Fibroblast of mammary gland (primary cell): ENCODE measurements at regions not wholly inside any gene's neighbourhood (a gene's known extent, or its start where the extent isn't known, plus 50 kb on each side); places are given as distances from the start of the nearest gene placed in this dataset.

Experiments
- DNase-seq: peaks from one replicate; pipeline ENCODE4 v3.0.0-alpha.2; 2010; ENCODE audit warnings: low read depth
- H3K4me3 ChIP-seq: 2 replicates; pipeline ENCODE4 v1.5.1; 2011; ENCODE audit warnings: low read depth, mild to moderate bottlenecking, low read length, moderate library complexity; ENCODE audit not compliant: control insufficient read depth
- TF ChIP-seq, protein P1 (sequence below): conservative IDR thresholded peaks from 2 replicates; pipeline ENCODE4 v1.5.1; 2011; ENCODE audit warnings: low read depth, low read length, inconsistent platforms; ENCODE audit not compliant: control insufficient read depth, insufficient read depth

DNA sequence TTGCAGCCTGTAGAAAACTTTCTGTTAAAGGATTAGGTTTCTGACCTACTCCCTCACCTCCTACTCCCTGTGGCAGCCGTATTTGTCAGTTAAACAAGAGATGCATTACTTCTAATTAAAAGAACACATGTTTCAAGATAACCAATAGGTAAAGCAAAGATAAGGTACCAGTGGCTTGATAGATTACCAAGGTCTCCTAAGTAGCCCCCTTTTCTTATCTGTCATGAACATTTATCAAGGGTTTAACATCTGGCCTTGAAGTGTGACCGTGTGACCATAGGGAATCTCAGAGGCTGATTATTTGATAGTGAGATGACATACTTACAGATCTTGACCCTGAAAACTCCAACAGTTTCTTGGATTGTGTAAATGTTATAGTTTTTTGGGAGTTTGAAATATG is 764.0 kb upstream of the EDIL3 start:
- no peak overlapping the region for H3K4me3 ChIP-seq
- DNase-seq: no peak
- TF ChIP-seq, protein P1, sequence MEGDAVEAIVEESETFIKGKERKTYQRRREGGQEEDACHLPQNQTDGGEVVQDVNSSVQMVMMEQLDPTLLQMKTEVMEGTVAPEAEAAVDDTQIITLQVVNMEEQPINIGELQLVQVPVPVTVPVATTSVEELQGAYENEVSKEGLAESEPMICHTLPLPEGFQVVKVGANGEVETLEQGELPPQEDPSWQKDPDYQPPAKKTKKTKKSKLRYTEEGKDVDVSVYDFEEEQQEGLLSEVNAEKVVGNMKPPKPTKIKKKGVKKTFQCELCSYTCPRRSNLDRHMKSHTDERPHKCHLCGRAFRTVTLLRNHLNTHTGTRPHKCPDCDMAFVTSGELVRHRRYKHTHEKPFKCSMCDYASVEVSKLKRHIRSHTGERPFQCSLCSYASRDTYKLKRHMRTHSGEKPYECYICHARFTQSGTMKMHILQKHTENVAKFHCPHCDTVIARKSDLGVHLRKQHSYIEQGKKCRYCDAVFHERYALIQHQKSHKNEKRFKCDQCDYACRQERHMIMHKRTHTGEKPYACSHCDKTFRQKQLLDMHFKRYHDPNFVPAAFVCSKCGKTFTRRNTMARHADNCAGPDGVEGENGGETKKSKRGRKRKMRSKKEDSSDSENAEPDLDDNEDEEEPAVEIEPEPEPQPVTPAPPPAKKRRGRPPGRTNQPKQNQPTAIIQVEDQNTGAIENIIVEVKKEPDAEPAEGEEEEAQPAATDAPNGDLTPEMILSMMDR: no peak

GRCh38 chr5:85159395-85159794 is 774.7 kb upstream of the EDIL3 start:
- DNase-seq: no peak
- TF ChIP-seq, protein P1: no peak
- no peak overlapping the region for H3K4me3 ChIP-seq

DNA sequence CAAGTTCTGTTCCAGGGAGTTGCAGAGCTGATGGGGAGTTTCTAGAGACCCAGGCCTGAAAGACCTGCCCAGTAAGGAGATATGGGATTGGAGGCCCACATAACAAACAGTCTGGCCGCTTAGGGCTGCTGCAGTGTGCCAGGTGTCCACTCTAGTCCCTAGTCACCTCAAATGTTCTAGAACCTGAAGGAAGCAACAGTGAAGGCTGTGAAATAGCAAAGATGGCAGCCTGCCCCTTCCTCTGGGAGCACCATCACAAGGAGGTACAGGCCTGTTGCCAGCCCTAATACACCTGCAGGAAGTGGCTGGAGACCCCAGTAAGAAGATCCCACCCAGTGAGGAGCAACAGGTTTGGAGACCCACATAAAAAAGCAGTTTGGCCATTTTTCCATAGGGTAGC is 783.8 kb upstream of the EDIL3 start:
- no peak for DNase-seq
- no peak overlapping the region for H3K4me3 ChIP-seq
- TF ChIP-seq, protein P1: no peak

DNA sequence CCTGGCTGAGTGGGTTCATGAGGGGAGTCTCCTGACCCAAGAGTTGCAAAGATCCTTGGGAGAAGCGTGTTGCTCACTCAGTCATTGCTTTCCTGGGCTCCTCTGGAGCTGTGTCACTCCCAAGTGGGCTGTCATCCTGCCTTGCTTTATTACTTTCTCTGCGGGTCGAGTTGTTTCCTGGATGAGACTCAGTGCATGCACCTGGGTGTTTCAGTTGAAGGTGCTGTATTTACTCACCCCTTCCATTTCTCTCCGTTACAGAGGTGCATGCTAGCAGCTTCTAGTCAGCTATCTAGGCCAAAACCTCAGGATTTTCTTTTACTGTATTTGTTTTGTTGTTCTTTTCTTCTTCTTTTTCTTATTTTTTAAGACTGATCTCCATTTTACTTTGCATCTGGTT is 785.5 kb upstream of the EDIL3 start:
- no peak overlapping the region for H3K4me3 ChIP-seq
- TF ChIP-seq, protein P1: no peak
- no peak for DNase-seq

DNA sequence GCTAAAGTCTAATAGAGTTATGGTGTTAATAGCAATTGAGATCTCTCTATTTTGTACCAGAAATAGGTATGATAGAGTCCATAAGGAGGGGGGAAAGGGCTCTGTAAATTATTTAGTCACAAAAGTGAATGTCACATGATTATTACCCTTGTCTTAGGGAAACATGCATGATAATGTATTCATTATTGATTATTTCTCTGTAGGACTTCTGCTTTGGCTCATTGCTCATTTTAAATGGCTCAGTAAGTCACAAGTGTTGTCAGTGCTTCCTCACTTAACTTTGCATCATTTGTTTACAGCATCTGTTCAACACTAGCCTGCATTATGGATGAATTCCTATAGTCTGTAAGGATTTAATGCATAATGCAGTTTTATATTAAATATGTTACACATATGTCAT is 788.8 kb upstream of the EDIL3 start:
- DNase-seq: no peak
- TF ChIP-seq, protein P1: no peak
- no peak overlapping the region for H3K4me3 ChIP-seq

GRCh38 chr5:85182344-85182743 is 797.7 kb upstream of the EDIL3 start:
- H3K4me3 ChIP-seq: no peak overlapping the region
- no peak for DNase-seq
- TF ChIP-seq, protein P1: no peak

DNA sequence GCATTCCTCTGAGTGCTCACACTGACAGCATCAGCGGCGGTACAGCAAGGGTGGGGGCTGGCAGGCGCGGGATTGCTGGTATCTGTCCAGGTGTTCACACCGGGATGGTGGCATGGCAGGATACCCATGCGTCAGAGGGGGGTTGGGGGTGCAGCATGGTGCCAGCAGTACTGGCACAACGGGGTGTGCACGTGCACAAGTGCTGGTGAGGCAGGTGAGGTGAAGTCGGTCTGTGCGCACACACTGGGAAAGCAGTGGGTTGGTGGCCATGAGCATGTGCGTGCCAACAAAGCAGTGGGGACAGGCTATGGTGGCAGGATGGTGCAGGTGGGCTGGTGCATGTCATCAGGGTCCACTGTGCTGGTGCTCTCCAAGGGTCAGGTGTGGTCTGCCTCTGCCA is 819.6 kb upstream of the EDIL3 start:
- no peak for DNase-seq
- TF ChIP-seq, protein P1: no peak
- H3K4me3 ChIP-seq: no peak overlapping the region
